HG03280 (cell line): ENCODE measurements at regions not wholly inside any gene's neighbourhood (a gene's known extent, or its start where the extent isn't known, plus 50 kb on each side); places are given as distances from the start of the nearest gene placed in this dataset.

ENCODE experiments used
- ATAC-seq: cut with Tn5 transposase; IDR thresholded peaks from one replicate; pipeline ENCODE4 v1.9.1; 2021; ENCODE audit warnings: mild to moderate bottlenecking, moderate library complexity; ENCODE audit not compliant: unreplicated experiment

DNA sequence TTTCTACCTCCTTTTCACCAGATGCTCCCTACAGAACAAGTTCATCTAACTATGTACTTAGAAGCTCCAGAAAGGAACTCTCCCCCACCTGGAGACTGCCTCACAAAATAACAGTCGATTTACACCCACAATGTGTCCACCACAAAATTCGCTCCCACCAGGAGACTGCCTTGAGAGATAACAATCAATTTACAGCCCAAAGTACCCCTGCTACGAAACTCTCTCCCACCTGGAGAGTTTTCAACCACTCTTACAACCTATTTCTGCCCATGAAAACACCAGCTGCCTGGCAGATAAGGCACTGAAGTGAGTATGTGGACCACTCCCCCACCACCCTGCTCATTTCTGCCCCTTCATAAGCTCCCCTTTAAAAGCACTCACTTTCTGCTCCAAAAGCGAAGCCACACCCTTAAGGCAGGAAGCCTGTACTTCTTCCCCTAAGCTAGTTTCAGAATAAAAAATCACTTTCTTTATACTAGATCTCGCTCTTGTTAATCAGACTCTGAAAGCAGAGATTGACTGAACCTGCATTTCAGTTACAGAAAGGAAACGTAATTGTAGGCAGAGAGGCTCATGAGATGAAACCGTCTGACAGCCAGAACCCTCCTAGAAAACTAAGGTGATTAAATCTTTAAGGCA, 94.4 kb upstream of the RBBP8 start:
- ATAC-seq, result no peak

DNA sequence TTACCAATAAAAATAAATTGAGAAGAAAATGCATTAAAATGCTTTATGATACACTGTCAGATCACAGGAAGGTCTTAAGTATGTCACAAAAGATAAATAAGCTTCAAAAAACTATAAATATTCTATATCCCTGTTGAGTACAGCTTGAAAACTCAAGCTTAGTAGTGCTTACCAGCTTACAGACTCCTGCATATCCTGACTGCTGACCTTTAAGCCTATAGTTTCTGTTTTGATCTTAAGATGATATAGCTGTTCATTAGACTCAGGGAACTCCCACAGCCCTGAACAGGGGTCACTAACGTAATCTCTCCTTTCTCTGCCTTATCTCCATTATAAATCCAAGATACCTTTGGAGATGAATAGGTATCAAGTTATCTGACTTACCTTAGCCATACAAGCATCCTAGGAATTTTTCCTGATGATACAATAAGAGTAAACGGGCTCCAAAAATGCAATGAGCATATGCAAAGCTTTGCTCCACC, 93.7 kb upstream of the RBBP8 start:
- no peak for ATAC-seq

GRCh38 chr18:22840606-22841144, 92.5 kb upstream of the RBBP8 start:
- no peak for ATAC-seq

DNA sequence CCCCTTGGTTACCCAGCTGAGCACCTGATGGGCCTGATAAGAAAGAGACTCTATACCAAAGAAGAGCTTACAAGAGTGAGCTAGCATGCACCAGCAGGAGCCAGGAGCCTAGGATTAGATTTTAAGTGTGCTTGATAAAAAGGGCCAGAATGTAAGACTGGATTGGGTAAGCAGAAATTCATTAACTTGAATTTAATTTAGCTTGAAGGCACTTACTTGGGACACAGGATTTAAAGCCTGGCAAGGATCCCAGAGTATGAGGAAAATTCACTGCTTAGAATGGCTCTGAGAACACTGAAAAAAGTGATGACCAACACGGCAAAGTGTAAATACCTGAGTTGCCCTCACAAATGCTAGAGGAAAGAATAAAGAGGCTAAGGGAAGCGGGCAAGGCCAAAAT, 91.3 kb upstream of the RBBP8 start:
- ATAC-seq, result no peak

GRCh38 chr18:22844190-22844589, 88.9 kb upstream of the RBBP8 start:
- ATAC-seq, result no peak

DNA sequence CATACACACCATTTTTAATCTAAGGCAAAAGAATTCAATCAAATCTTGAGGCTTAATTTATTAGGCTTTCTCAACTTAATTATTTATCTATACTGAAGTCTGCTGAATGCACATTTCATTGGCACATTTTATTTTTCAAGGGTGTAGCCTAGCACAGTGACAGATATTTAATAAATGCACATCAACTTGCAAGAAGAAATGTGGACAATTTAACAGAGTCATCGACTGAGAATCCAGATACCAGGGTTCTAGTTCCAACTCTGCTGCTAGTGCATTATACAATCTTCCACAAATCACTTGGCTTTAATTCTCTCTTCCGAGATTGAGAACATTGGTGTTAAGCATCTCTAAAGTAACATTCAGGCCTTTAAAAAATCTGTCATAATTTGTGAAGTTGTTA, 88.5 kb upstream of the RBBP8 start:
- no peak for ATAC-seq

DNA sequence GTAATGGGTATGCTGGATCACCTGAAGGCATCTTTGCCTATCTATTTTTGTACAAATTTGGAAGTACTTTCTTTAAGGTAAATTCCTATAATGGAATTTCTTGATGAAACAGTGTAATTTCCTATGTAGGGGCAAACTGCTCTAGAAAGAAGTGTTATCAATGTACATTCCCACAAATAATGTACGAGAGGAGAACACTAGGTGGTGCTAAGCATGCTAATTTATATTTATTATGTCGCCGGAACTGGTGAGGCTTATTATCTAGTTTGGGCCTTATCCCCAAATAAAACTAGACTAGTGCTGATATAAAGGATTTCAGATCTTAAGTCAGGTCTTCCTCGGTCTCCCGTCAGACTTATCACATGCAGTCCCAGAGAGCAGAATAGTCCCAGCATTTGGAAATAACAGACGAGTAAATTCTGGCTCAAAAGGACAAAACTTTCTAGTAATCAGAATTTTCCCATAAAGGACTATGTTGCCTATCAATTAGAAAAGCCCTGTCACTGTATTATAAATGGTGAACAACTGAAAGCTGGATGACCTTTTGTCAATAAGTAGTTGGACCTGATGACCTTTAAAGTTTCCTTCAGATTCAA, 86.9 kb upstream of the RBBP8 start:
- ATAC-seq, result no peak

DNA sequence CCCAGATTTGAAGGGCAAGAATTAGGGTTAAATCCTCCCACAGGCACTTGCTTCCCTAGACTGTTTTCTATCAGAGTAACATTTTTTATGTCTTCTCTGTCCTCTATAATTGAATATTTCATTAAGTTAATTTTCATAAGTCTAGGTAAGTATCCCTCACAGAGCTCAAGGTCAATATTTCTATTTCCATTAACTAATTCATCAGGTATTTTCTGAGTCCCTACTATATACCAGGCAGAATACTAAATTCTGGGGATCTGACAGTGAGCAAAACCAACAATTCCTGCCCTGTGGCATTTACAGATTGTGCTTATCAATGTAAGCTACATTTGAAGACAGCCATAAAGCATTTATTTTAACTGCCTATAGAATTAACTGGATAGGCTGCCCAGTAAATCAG, 86.4 kb upstream of the RBBP8 start:
- no peak for ATAC-seq

DNA sequence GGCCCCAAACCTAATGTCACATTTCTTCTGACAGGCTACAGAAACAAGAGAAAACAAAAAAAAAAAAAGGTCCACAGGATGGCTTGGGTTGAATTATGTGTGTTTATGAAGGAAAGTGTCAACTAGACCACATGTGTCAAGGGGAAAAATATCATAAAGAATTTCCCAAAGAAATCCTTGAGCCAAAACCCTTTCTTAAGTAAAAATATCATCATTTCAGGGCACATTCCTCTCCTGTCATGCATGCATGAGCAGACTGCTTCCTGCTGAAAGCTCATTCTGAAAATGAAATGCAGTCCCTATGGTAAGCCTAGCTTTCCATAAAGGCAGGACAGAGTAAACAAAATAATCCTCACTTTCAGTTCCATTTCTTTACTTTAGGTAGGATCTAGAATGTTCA, 85.7 kb upstream of the RBBP8 start:
- ATAC-seq, result no peak

- no peak for ATAC-seq
Observed at GRCh38 chr18:22847867-22848451, 85.2 kb upstream of the RBBP8 start.

GRCh38 chr18:22848615-22849014, 84.5 kb upstream of the RBBP8 start:
- ATAC-seq, result no peak

DNA sequence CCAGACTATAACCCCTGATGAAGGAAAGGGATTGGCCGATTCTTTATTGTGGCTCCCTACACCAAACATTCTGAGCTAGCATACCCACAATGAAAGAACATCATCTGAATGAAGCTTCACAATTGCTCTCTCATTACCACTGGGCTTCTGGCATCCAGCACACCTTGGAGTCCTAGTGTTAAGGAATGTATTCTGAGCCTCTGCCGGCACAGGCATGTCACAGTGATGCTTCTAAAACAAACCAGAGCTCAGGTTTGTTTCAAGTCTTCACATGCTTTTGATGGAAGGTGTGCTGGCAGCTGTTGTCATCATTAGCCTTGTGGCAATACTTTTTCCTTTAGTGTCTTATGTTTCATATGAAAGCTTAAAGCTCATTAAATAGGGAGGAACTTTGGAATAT, 76.3 kb upstream of the RBBP8 start:
- no peak for ATAC-seq

GRCh38 chr18:22858121-22858520, 75.0 kb upstream of the RBBP8 start:
- ATAC-seq, result no peak

- no peak for ATAC-seq
Observed at GRCh38 chr18:22860807-22861206, 72.3 kb upstream of the RBBP8 start.

DNA sequence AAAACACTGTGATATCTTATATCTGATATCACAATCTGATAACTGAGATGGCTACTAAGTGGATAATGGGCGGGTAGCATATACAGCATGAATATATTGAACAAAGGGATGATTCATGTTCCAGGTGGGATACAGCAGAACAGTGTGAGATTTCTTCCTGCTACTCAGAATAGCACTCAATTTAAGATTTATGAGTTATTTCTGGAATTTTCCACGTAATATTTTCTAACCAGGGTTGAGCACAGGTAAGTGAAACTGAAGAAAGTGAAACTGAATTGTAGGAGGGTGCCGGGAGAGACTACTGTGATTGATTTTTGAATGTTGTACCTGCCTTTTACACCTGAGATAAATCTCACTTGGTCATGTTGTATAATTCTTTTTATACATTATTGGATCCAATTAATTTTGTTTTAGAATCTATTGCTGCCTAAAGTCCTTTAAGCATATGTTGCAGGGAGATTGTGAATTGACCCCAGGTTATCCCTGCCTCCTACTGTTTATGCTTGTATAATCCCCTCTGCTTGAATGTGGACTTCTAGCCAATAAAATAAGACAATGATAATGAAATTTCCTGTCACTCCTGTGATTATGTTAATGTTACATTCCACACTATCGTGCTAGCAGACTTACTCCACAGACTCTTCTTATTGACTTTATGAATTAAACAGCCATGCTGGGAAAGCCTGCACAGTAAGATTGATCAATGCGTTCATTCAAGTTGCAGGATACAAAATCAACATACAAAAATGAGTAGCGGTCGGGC, 67.6 kb upstream of the RBBP8 start:
- no peak for ATAC-seq

DNA sequence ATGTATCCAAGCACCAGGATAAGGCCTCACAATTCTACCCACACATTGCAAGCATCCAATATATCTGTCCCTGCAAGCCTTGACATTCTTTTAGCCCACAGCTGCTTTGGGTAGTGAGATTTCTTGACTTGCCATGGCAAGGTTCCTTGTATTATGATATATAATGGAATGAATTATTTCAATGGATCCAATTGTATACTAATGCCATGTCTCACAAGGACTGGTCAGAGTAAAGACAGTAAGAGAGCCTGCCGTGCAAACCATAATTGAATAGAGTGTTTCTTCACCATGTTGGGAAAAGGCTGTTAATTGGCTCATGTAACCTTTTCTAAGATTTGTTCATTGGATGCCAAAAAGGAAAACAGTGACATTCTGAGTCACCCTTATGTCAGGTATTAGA, 64.3 kb upstream of the RBBP8 start:
- no peak for ATAC-seq

- ATAC-seq, result no peak
Observed at GRCh38 chr18:22871809-22872525, 61.2 kb upstream of the RBBP8 start.

- peak; percentile 78 for ATAC-seq
Observed at GRCh38 chr18:22872900-22873537, 60.1 kb upstream of the RBBP8 start.

- no peak for ATAC-seq
Observed at GRCh38 chr18:22879293-22879692, 53.8 kb upstream of the RBBP8 start.

DNA sequence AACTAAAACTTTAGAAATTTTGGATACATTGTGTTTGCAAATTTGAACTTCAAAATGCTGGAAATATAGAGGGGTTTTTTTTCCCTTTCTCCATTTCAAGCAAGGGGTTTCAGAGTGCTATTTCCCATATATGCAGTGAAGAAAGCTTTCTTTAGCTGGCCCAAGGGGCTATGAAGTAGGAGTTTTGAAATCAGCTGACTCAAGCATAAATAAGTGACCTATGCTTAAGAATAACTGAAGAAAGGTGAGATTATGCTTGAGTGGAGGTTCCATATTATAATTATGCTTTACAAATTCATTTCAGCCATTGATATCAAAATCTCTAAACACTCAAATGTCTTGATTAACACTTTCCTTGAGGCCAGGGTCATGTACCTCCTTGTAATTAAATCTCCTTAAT, 51.0 kb upstream of the RBBP8 start:
- ATAC-seq, result no peak
